LNCAP (cell line): ENCODE measurements at regions not wholly inside any gene's neighbourhood (a gene's known extent, or its start where the extent isn't known, plus 50 kb on each side); places are given as distances from the start of the nearest gene placed in this dataset.

Experiments
- CTCF ChIP-seq: fragments of 450-650 bp; IDR thresholded peaks from 2 replicates; pipeline ENCODE4 v1.5.1; 2017; ENCODE audit warnings: mild to moderate bottlenecking

- TF ChIP-seq CTCF, result no peak
Observed at GRCh38 chr1:30258876-30259275, 464.5 kb downstream of the MATN1 start.

GRCh38 chr1:30258471-30258870, 464.9 kb downstream of the MATN1 start:
- no peak for TF ChIP-seq CTCF

GRCh38 chr1:30257742-30258380, 465.5 kb downstream of the MATN1 start:
- no peak for TF ChIP-seq CTCF

GRCh38 chr1:30257322-30257721, 466.1 kb downstream of the MATN1 start:
- TF ChIP-seq CTCF, result no peak

GRCh38 chr1:30256911-30257310, 466.5 kb downstream of the MATN1 start:
- TF ChIP-seq CTCF, result no peak

- TF ChIP-seq CTCF, result no peak
Observed at GRCh38 chr1:30255111-30255724, 468.2 kb downstream of the MATN1 start.

- TF ChIP-seq CTCF, result no peak
Observed at GRCh38 chr1:30253807-30254440, 469.5 kb downstream of the MATN1 start.
